Gastrocnemius medialis (tissue), 4 donors: ENCODE measurements at regions not wholly inside any gene's neighbourhood (a gene's known extent, or its start where the extent isn't known, plus 50 kb on each side); places are given as distances from the start of the nearest gene placed in this dataset.

Source experiments
- POLR2A ChIP-seq, 2 donors: fragments of 450-650 bp; IDR thresholded peaks; one replicate each; pipeline ENCODE4 v1.6.1; 2017; ENCODE audit warnings: antibody characterized with exemption in 2 of 2, mild to moderate bottlenecking in 2 of 2, moderate library complexity in 2 of 2
- TF ChIP-seq, protein P1 (sequence below), 5 experiments: fragments of 450-650 bp in 3 of 5; fragments of 200-600 bp in 2 of 5; sonication (generic) in 2 of 5; IDR thresholded peaks in 4 of 5; conservative IDR thresholded peaks in 1 of 5; 1 replicate in 4 of 5; 2 replicates in 1 of 5; pipeline ENCODE4 v1.5.1; 2016 to 2019; ENCODE audit warnings: antibody characterized with exemption in 5 of 5, mild to moderate bottlenecking in 3 of 5, moderate library complexity in 3 of 5

DNA sequence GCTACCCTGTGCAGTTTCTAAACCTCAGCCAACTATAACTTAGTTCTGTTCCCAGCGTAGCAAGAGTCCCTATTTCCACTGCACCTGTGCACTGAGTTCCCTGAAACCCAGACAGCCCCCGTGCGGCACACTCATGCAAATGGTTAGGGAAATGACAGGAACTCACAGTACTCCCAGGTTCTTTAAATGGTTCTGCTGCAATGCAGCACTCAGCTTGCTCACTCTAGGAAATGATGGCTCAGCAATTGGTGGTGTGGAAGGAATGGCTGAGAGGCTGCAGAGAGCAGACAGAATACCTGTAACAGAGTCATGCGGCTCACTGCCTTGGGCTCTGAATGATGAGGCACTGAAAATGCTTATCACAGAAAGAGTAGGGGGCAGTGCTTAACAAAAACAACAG, 143.0 kb downstream of the RAD51AP2 start:
- TF ChIP-seq, protein P1, sequence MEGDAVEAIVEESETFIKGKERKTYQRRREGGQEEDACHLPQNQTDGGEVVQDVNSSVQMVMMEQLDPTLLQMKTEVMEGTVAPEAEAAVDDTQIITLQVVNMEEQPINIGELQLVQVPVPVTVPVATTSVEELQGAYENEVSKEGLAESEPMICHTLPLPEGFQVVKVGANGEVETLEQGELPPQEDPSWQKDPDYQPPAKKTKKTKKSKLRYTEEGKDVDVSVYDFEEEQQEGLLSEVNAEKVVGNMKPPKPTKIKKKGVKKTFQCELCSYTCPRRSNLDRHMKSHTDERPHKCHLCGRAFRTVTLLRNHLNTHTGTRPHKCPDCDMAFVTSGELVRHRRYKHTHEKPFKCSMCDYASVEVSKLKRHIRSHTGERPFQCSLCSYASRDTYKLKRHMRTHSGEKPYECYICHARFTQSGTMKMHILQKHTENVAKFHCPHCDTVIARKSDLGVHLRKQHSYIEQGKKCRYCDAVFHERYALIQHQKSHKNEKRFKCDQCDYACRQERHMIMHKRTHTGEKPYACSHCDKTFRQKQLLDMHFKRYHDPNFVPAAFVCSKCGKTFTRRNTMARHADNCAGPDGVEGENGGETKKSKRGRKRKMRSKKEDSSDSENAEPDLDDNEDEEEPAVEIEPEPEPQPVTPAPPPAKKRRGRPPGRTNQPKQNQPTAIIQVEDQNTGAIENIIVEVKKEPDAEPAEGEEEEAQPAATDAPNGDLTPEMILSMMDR (IDR thresholded peaks at IDR 0.05 in 4 of 5, conservative IDR thresholded peaks at IDR 0.05 in 1 of 5) = no peak
- TF ChIP-seq POLR2A (IDR thresholded peaks at IDR 0.05) = no peak
